ENCODE measurements at regions not wholly inside any gene's neighbourhood (a gene's known extent, or its start where the extent isn't known, plus 50 kb on each side); places are given as distances from the start of the nearest gene placed in this dataset.

- TF ChIP-seq, protein P1, sequence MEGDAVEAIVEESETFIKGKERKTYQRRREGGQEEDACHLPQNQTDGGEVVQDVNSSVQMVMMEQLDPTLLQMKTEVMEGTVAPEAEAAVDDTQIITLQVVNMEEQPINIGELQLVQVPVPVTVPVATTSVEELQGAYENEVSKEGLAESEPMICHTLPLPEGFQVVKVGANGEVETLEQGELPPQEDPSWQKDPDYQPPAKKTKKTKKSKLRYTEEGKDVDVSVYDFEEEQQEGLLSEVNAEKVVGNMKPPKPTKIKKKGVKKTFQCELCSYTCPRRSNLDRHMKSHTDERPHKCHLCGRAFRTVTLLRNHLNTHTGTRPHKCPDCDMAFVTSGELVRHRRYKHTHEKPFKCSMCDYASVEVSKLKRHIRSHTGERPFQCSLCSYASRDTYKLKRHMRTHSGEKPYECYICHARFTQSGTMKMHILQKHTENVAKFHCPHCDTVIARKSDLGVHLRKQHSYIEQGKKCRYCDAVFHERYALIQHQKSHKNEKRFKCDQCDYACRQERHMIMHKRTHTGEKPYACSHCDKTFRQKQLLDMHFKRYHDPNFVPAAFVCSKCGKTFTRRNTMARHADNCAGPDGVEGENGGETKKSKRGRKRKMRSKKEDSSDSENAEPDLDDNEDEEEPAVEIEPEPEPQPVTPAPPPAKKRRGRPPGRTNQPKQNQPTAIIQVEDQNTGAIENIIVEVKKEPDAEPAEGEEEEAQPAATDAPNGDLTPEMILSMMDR (IDR thresholded peaks at IDR 0.05; ENCODE audit: insufficient read depth, low read length, poor library complexity, severe bottlenecking): no peak
- TF ChIP-seq EZH2phosphoT487 (conservative IDR thresholded peaks at IDR 0.05; ENCODE audit: low read length): no peak
Measured at GRCh38 chr20:21981179-21981578, 275.7 kb downstream of the PAX1 start.
